ENCODE measurements at regions not wholly inside any gene's neighbourhood (a gene's known extent, or its start where the extent isn't known, plus 50 kb on each side); places are given as distances from the start of the nearest gene placed in this dataset.

- TF ChIP-seq CTCF (IDR thresholded peaks at IDR 0.05; ENCODE audit: low read length) (no peak), EZH2 (IDR thresholded peaks at IDR 0.05; ENCODE audit: borderline replicate concordance, low read length) (no peak)
Measured at GRCh38 chr3:157805538-157805937, 300.7 kb downstream of the SHOX2 start.
